ENCODE measurements at regions not wholly inside any gene's neighbourhood (a gene's known extent, or its start where the extent isn't known, plus 50 kb on each side); places are given as distances from the start of the nearest gene placed in this dataset.

GRCh38 chr6:14932485-14933182 lies 313.2 kb upstream of the JARID2 start:
- DNase-seq = no peak

GRCh38 chr6:14933183-14933544 lies 312.7 kb upstream of the JARID2 start:
- DNase-seq = no peak

GRCh38 chr6:14934013-14934412 lies 311.9 kb upstream of the JARID2 start:
- DNase-seq = no peak

GRCh38 chr6:14934844-14935243 lies 311.0 kb upstream of the JARID2 start:
- no peak for DNase-seq

GRCh38 chr6:14936861-14937260 lies 309.0 kb upstream of the JARID2 start:
- no peak for DNase-seq

GRCh38 chr6:14943116-14943515 lies 302.8 kb upstream of the JARID2 start:
- no peak for DNase-seq

GRCh38 chr6:14944593-14944992 lies 301.3 kb upstream of the JARID2 start:
- no peak for DNase-seq

GRCh38 chr6:14945461-14946185 lies 300.2 kb upstream of the JARID2 start:
- DNase-seq = no peak

- no peak for DNase-seq
These were observed 299.1 kb upstream of the JARID2 start for GRCh38 chr6:14946753-14947152.

GRCh38 chr6:14948586-14949245 lies 297.2 kb upstream of the JARID2 start:
- DNase-seq = no peak

- no peak for DNase-seq
These were observed 295.5 kb upstream of the JARID2 start for GRCh38 chr6:14950103-14950969.

- DNase-seq = no peak
These were observed 294.9 kb upstream of the JARID2 start for GRCh38 chr6:14950970-14951276.

GRCh38 chr6:14951704-14952103 lies 294.2 kb upstream of the JARID2 start:
- no peak for DNase-seq

- DNase-seq = no peak
These were observed 292.0 kb upstream of the JARID2 start for GRCh38 chr6:14953836-14954235.

- no peak for DNase-seq
These were observed 288.4 kb upstream of the JARID2 start for GRCh38 chr6:14957355-14958059.

GRCh38 chr6:14959324-14959885 lies 286.5 kb upstream of the JARID2 start:
- no peak for DNase-seq

- no peak for DNase-seq
These were observed 281.2 kb upstream of the JARID2 start for GRCh38 chr6:14964556-14965270.

- DNase-seq = no peak
These were observed 280.3 kb upstream of the JARID2 start for GRCh38 chr6:14965424-14966075.

- DNase-seq = no peak
These were observed 279.6 kb upstream of the JARID2 start for GRCh38 chr6:14966096-14966905.
